Gastrocnemius medialis (tissue), 4 donors: ENCODE measurements at regions not wholly inside any gene's neighbourhood (a gene's known extent, or its start where the extent isn't known, plus 50 kb on each side); places are given as distances from the start of the nearest gene placed in this dataset.

ENCODE experiments used
- POLR2A ChIP-seq, 2 donors: fragments of 450-650 bp; IDR thresholded peaks; one replicate each; pipeline ENCODE4 v1.6.1; 2017; ENCODE audit warnings: antibody characterized with exemption in 2 of 2, mild to moderate bottlenecking in 2 of 2, moderate library complexity in 2 of 2
- TF ChIP-seq, protein P1 (sequence below), 5 experiments: fragments of 450-650 bp in 3 of 5; fragments of 200-600 bp in 2 of 5; sonication (generic) in 2 of 5; IDR thresholded peaks in 4 of 5; conservative IDR thresholded peaks in 1 of 5; 1 replicate in 4 of 5; 2 replicates in 1 of 5; pipeline ENCODE4 v1.5.1; 2016 to 2019; ENCODE audit warnings: antibody characterized with exemption in 5 of 5, mild to moderate bottlenecking in 3 of 5, moderate library complexity in 3 of 5

DNA sequence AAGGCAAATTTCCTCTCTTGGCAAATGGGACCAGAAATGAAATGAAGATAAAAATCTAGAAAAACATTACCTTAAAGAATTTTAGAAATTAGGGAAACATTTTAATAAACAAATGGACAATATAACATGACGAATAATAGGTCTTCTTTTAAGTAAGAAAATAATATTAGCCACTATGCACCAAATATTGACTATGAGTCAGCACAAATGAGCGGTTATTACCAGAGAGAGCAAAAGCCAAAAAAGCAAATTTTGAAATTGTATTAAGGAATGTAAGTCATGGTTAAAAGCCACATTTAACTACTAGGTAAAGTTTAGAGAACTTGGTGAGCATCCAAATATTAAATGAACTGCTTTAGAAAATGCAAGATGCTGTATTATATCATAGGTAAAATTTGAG is 376.6 kb upstream of the JAG1 start:
- no peak for TF ChIP-seq POLR2A (IDR thresholded peaks at IDR 0.05)
- TF ChIP-seq, protein P1, sequence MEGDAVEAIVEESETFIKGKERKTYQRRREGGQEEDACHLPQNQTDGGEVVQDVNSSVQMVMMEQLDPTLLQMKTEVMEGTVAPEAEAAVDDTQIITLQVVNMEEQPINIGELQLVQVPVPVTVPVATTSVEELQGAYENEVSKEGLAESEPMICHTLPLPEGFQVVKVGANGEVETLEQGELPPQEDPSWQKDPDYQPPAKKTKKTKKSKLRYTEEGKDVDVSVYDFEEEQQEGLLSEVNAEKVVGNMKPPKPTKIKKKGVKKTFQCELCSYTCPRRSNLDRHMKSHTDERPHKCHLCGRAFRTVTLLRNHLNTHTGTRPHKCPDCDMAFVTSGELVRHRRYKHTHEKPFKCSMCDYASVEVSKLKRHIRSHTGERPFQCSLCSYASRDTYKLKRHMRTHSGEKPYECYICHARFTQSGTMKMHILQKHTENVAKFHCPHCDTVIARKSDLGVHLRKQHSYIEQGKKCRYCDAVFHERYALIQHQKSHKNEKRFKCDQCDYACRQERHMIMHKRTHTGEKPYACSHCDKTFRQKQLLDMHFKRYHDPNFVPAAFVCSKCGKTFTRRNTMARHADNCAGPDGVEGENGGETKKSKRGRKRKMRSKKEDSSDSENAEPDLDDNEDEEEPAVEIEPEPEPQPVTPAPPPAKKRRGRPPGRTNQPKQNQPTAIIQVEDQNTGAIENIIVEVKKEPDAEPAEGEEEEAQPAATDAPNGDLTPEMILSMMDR (IDR thresholded peaks at IDR 0.05 in 4 of 5, conservative IDR thresholded peaks at IDR 0.05 in 1 of 5): no peak
